HG02678 (cell line): ENCODE measurements at regions not wholly inside any gene's neighbourhood (a gene's known extent, or its start where the extent isn't known, plus 50 kb on each side); places are given as distances from the start of the nearest gene placed in this dataset.
"Not testable (repeated sequence)": the region's sequence is repeated elsewhere in the genome, so short reads cannot be mapped to it uniquely, and the experiment has no call there.

Source experiments
- ATAC-seq: cut with Tn5 transposase; IDR thresholded peaks from one replicate; pipeline ENCODE4 v1.9.1; 2021; ENCODE audit warnings: mild to moderate bottlenecking, moderate library complexity; ENCODE audit not compliant: unreplicated experiment

DNA sequence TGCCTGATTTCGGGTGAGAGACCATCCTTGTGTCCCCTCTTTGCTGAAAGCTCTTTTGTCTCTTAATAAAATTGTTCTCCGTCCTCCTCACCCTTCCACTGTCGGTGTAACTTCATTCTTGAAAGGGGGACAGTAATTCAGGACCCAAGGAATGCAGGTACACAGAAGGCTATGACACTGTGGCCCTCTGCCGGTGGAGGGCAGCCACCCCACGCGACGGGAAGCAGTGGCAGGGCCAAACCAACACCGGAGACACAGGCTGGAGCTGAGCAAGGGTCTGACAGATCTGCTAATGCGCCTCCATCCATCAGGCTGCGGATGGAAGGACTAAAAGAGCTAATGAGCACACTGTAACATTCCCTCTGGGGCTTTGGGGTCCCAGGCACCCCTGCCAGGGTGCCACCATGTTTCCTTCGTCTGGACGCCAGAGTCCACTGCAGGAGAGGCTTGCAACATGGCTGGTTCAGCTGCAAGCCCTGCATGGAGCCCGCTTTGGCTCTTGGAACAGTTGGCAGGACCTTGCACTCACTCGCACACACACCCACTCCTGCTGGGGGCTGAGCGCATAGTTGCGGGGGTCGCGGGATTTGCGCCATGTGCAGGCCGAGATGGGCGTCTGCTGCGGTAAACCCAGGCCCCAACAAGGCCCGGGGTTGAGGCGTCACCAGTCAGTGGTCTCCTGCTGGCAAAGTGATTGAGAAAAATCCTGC is 544.1 kb upstream of the CDH7 start:
- ATAC-seq = no peak

DNA sequence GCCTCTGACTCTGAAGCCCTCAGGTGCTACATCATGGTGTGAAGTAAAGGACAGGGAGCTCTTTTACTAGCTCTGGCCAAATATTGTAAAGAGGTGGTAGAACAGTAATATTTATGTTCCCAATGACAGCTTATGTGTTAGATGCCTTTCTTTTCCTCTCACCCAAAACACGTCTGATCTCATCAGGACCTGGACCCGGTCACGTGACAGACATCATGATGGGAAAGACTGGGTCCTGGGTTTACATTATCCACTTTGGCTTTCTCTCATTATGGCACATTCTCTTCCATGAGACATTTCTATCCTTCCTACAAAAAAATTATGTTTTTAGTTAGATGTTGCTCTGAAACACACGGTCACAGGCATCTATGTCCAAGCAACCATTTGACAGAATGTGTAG is 548.7 kb upstream of the CDH7 start:
- no peak for ATAC-seq

DNA sequence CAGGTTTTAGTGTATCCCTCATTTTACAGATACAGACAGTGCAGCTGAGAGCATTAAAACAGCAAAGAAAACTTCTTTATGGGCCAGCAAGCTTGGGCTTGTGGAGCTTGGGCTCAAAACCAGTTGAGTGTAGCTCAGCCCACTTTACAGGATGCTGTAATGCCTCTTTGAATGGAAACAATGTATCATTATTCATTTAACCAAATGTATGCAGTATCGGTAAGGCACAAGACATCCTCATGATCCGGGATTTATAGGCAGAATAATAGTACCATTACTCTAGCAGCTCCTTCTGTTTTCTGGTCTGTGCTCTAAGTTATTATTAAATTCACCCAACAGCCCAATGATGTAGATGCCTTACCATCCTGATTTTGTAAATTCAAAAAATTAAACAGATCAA is 575.1 kb upstream of the CDH7 start:
- no peak for ATAC-seq

DNA sequence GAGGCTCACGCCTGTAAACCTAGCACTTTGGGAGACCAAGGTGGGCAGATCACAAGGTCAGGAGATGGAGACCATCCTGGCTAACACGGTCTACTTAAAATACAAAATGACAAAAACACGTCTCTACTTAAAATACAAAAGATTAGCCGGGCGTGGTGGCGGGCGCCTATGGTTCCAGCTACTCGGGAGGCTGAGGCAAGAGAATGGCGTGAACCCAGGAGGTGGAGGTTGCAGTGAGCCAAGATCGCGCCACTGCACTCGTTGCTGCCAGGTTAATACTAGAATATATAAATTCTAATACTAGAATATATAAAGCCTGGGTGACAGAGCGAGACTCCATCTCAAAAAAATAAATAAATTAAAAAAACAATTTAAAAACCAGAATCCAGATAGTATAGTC is 588.7 kb upstream of the CDH7 start:
- not testable (repeated sequence) for ATAC-seq

DNA sequence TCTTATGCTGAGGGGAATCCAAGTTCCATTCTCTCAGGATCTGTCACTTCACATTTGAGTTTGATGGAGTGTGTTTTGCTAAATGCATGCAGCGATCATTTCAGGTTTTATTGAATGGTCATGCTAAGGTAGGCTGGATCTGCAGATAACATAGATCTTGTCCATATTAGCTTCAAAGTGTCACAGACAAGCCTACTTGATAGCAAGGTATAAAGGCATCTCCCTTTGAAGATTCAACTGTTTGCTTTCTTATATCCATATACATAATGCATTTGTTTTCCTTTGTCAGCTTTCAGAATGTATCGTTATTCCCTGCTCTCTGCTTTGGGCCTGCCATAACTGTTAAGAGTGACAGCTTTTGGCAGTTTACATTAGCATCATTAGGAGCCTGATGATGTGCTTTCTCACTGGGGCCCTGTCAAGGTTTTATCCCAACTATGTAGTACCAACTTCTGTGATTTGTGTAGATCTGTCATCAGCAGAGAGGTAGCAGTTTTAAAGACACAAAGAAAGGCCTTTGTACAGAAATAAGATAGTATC is 604.3 kb upstream of the CDH7 start:
- no peak for ATAC-seq

DNA sequence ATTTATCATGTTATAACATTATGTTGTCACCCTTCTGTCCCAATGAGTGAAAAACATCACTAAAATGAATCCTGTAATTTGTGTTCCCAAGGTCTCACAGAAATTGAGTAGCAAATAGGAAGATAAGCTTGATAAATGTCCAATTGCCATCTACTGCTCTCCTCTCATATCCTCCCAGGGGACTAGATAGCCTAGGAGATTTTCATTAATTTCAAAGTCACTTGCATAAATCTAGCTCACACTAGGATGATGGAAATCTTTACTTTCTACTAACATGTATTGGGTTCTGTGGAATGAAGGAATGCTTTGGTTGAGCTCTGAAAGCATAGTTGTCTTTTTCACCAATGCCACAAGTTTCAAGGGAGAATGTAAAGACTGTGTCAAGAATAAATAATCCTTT is 605.5 kb upstream of the CDH7 start:
- no peak for ATAC-seq

DNA sequence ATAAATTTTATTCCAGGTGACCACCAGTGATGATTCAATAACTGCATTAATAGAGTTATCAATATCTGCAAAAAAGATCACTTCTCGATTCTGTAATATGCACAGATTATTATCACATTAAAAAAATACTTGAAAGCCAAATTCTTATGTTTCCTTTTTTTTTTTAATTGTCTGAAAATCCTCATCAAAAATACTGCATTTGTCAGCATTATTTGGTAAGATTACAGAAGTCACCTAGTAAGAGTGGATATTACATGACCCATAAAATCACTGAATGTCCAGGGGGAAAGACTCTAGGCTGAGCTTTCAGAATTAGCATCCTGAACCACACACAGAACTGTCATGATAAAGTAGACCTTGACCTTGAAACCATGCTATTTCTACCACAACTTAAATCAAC is 617.2 kb upstream of the CDH7 start:
- no peak for ATAC-seq

DNA sequence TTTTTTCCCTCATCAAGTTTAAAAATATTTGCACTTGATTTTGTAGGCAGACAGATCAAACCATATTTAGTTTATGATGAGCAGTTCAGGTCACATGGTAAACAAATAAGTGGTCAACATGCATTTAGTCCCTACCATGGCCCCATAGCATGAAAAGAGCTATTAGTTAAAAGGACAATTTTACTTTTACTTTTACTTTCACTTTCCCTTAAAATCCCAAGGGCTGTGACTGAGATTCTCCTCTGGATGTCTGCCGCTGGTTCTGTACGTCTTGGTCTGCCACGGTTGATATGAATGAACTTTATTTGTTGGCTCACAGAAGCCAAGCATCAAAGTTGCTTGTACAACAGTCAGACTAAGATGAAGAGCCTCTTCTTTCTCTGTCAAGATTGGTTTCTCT is 626.2 kb upstream of the CDH7 start:
- no peak for ATAC-seq

DNA sequence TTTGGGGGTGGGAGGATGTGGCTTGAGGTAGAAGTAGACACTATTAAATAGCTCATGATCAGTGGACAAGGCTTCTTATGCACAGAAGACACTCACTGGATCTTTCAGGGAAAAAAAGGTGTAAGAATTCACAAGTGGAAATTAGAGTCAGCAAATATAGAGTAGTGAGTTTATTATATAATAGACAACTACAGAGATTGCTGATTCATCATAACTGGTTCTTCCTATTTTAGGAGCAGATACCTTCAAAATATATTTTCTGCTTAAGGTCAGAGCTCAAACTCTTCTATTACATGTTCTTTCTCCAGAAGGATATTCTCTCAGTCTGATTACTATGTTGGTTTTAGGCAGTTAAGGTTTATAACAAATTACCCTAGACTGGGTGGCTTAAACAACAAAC is 646.9 kb upstream of the CDH7 start:
- ATAC-seq = no peak

DNA sequence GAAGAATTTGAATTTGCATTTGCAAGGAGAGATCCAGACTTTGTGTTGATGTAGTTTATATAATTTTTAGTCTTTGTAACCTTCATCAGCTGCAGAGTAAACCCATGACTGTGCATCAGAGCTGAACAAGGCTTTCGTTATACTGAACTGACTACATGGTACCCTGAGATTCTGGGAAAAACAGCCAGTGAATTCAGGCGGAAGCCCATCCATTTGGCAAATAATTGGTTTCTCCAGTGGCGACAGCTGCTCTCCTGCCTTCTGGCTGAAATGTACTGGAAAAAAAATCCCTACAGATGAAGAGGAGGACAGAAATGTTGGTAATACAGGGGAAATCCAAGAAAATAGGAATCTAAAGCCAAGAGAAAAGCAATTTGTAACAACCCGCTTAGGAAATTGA is 657.5 kb upstream of the CDH7 start:
- no peak for ATAC-seq

DNA sequence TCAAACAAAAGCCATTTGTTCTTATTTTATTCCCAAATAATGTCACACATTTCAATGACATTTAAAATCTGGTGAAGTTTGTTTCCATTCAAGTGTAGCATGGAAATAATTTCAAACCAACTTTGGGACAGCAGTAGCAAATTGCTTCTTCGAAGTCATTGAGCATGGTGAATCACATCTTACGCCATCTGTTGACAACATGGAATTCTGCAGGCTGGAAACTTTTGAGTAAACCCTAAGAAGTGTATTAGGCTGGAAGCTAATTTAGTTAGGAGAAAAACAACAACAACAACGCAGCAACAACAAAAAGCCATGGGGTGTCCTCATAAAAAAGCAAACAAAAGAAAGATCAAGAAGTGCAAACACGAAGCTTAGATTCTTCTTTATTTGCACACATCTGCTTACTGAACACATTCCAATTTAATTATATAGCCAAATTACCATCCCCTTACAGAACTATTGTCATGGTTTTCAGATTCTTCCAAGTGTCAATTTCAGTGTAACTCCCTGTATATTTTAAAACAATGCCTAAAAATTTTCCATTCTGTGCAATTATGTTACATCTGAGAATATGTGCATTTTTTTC is 659.0 kb upstream of the CDH7 start:
- ATAC-seq = no peak

DNA sequence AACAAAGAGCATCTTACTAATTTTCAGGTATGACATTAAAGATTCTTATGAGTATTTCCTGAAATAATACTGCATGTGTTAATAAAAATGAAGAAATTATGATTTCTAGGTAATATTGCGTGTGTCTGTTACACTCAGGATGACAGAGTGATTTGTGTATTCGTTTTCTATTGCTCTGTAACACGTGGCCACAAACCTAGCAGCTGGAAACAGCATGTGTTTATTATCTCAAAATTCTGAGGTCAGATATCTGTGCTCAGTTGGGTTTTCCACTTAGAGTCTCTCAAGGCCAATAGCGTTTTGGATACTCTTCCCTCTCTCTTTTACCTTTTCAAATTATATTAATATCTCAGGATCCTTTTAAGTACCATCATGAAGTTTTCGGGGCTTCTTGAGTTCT is 667.9 kb upstream of the CDH7 start:
- ATAC-seq = no peak

DNA sequence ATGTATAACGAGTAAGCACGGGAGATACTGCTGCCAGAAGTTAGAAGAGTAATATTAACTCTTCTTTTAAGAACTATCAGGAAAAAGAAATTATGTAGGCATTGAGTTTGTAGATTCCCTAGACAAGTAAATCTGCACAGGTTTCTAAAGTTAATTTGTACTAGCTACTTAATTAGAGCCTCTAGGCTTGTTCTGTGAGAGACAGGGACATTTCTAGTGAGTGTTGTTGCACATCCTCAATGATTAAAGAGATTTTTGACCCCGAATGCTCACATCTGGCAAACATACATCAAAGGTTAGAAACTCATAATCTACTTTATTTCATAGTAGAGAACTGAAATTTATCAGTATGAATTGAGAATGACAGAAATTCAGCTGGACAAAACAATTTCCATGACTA is 669.0 kb upstream of the CDH7 start:
- ATAC-seq = no peak

DNA sequence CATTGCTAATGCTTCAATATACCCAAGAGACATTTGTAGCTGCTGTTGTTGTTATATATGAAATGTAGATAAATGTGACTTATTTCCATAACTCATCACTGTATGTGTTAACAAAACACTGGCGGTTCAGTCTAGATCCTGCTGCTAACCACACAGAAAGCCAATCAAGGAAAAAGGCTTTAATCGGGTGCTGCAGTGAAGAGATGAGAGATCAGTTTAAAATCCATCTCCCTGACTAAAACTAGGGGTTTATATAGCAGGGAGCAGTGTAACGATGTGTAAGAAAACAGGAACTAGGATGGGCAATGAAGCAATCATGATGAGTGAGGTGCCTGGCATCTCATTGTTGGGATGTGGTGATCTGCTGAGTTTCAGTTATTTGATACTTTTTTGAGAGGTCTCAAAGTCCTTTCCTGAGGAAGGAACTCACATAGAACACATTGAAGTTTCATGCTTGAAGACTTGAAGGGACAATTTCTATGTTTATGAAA is 677.7 kb upstream of the CDH7 start:
- no peak for ATAC-seq

DNA sequence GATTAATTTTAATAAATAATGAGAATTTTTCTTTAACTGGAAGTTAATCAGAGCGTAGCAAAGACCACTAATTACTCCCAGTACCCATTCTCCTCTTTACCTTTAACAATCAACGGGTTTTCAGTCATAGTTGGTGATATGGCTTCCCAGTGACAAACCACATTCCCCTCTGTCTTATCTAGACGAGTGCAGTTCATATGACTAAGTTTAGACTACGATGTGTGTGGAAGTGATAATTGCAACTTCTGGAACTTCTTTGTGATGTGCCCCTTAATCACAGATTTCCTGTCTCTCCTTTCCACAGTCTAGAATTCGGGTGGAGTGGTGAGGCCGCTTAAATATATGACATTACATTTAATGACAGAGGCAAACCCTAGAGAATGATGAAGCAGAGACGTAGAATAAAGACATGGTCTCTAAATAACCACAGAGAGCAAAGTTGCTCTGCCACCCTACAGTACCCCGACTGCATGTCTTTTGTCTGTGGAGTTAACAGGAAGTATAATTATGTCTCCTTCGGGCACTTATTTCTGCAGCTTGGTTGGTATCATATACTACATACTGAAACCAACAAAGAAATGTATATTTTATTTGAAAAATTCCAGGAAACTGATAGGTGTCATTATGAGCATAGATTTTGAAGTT is 693.3 kb upstream of the CDH7 start:
- no peak for ATAC-seq

DNA sequence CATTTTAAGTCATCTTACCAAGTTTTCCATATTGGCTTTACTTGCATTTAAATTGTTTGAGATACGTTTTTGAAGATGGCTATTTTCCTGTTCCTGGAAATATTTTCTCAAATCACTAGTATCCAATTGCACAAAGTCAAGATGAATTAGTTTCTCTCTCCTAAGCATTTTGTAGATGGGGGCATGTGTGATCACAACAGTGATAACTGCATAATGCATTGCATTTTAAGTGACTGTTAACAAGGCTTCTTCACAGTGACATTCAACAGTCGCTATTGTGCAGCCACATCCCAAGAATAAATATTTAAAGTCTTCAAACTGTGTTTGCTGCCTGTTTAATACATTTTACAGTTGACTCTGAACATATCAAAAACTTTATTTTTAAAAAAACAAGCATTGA is 694.2 kb upstream of the CDH7 start:
- ATAC-seq = no peak

DNA sequence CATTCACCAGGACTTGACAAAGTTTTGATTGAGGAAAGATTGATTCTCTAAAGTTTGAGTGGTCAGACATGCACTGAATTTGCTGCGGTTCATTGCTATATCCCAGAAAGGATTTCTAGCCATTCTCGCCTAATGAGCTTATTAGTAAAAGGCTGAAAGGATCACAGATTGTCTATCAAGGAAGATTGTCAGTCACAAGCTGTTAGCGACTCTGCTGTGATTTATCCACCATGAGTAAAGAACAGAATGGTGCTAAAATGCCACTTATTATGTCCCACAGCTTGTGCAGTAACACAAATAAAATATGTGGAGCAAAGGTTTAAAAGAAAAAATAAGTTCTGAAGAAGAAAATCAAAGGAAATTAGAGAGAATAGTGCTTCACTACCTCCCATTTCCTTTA is 701.2 kb upstream of the CDH7 start:
- ATAC-seq = no peak

DNA sequence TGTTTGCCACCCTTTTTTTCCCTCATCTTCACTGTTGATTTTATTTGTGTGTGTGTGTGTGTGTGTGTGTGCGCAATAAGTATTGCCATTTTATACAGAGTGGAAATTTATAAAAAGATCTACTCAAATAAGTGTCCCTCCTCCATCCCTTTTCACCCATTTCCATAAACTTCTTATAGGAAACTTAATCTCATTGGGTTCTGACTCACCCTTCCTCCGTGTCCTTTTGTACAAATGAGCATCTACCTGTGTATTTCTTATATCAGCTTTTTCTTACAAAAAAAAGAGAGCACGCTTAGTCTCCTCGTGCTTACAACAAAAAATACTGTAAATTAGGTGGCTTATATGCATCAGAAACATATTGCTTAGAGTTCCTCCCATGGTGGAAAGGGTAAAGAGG is 711.2 kb upstream of the CDH7 start:
- no peak for ATAC-seq

DNA sequence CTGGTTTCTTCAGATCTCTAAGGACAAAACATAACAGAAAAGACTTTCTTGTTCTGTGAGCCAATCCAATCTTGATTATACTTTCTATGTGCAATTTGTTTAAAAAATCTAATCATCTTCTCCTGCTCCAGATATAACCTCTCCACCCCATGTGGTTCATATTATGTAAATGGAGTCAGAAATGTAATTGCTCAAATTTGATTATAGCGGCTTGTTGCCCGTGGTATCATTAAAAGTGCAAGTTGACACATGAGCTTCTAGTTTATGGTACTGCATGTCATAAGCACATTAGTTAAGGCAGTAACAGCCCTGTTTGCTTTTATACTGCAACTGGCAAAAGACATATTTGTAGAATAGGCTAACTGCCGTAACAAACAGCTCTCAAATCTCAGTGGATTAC is 715.1 kb upstream of the CDH7 start:
- ATAC-seq = no peak

DNA sequence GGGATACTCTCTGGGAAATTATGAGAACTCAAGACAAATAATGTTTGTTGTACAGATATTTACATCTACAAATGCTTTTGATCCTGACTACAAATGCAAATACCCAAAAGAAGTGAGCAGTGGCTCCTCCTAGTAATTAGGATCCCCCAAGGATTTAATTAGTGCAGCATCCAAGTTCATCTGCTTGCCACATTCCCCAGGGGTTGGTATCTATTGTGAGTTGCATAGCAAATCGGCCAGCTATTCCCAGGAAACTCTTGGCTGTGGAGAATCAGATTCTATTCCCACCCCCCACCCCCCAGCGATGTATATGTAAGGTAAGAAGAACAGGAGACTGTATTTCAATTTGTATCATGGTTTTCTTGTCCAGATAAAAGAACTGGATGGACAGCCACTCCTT is 725.1 kb upstream of the CDH7 start:
- ATAC-seq = no peak

DNA sequence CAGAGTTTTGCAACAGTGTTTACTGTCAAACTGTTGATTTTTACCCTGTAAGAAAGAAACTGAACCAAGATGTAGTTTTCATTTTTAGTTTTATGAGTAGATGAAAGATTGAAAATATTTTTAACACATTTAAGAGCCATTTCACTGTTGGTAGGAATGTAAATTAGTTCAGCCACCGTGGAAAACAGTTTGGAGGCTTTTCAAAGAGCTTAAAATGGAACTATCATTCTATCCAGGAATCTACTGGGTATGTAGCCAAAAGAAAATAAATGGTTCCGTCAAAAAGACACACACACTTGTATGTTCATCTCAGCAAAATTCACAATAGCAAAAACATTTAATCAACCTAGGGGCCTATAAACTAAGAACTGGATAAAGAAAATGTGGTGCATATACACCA is 729.8 kb upstream of the CDH7 start:
- ATAC-seq = no peak

DNA sequence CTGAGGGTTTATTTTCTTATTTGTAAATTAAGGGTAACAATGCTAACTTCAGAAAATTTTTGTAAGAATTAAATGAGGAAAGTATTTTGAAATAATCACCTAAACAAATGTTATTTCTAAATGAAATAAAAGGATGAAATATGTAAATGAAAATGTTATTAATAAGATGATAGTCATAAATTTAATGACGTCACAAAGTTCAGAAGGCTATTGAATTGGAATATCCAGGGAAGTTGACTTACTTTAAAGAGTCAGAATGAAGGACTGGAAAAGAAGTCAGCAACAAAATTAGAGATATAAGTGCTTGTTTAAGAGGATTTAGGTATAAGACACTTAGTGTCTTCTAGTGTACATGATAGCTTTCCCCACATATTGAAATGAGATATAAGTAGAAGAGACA is 732.6 kb upstream of the CDH7 start:
- ATAC-seq = no peak
